ENCODE measurements at regions not wholly inside any gene's neighbourhood (a gene's known extent, or its start where the extent isn't known, plus 50 kb on each side); places are given as distances from the start of the nearest gene placed in this dataset.
"Not testable (repeated sequence)": the region's sequence is repeated elsewhere in the genome, so short reads cannot be mapped to it uniquely, and the experiment has no call there.

GRCh38 chr22:23393721-23394320 lies 186.3 kb downstream of the IGLL1 start:
- no peak for DNase-seq

GRCh38 chr22:23393199-23393598 lies 186.9 kb downstream of the IGLL1 start:
- DNase-seq = not testable (repeated sequence)

- no peak for DNase-seq
These were observed 187.5 kb downstream of the IGLL1 start for GRCh38 chr22:23392420-23393121.

- DNase-seq = no peak
These were observed 189.1 kb downstream of the IGLL1 start for GRCh38 chr22:23391022-23391421.

GRCh38 chr22:23389271-23390071 lies 190.6 kb downstream of the IGLL1 start:
- DNase-seq = no peak

GRCh38 chr22:23388517-23388890 lies 191.6 kb downstream of the IGLL1 start:
- no peak for DNase-seq

GRCh38 chr22:23387827-23388516 lies 192.1 kb downstream of the IGLL1 start:
- no peak for DNase-seq

- DNase-seq = no peak
These were observed 193.1 kb downstream of the IGLL1 start for GRCh38 chr22:23386822-23387580.

- peak; percentile 69 for DNase-seq
These were observed 194.1 kb downstream of the IGLL1 start for GRCh38 chr22:23385678-23386631.

- DNase-seq = no peak
These were observed 195.0 kb downstream of the IGLL1 start for GRCh38 chr22:23384923-23385677.

GRCh38 chr22:23384431-23384830 lies 195.7 kb downstream of the IGLL1 start:
- DNase-seq = no peak

GRCh38 chr22:23383491-23384361 lies 196.4 kb downstream of the IGLL1 start:
- DNase-seq = no peak

GRCh38 chr22:23382428-23383218 lies 197.5 kb downstream of the IGLL1 start:
- DNase-seq = no peak

GRCh38 chr22:23381661-23382427 lies 198.2 kb downstream of the IGLL1 start:
- DNase-seq = no peak

GRCh38 chr22:23380911-23381310 lies 199.2 kb downstream of the IGLL1 start:
- DNase-seq = no peak

- DNase-seq = no peak
These were observed 199.9 kb downstream of the IGLL1 start for GRCh38 chr22:23380230-23380573.

- DNase-seq = not testable (repeated sequence)
These were observed 199.4 kb downstream of the BCR start for GRCh38 chr22:23379540-23380229.
